H1 (cell line): ENCODE measurements at regions not wholly inside any gene's neighbourhood (a gene's known extent, or its start where the extent isn't known, plus 50 kb on each side); places are given as distances from the start of the nearest gene placed in this dataset.

Source experiments
- SIN3A ChIP-seq, 2 experiments: IDR thresholded peaks in 1 of 2; conservative IDR thresholded peaks in 1 of 2; 2 replicates each; pipeline ENCODE4 v1.6.1; 2011 to 2012; ENCODE audit warnings: low read length in 2 of 2, improper control_type of control experiment in 1 of 2, low read depth in 1 of 2, mild to moderate bottlenecking in 1 of 2
- SP2 ChIP-seq: IDR thresholded peaks from 2 replicates; pipeline ENCODE4 v1.6.1; 2012; ENCODE audit warnings: mild to moderate bottlenecking, low read length, inconsistent platforms

DNA sequence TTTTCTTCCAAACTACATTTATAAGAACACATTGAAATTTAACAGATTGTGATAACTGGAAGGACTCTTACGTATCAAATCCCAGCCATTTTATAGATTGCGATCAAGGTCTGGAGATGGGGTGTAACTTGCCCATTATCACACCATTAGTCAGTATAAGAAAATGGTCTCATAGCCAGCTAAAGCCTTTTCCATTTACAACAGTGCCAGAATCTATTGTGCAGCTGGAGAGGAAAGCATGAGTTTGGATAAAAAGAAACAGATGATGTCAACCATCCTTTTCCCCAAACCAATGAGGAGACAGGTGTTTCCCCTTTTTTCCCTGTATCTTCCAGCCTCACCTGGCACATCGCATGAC, 658.8 kb downstream of the ACTL7B start (continued):
- no peak for TF ChIP-seq SIN3A (conservative IDR thresholded peaks at IDR 0.05 in 1 of 2, IDR thresholded peaks at IDR 0.05 in 1 of 2; ENCODE audit: low read depth in 1 of 2, low read length in 2 of 2)
- no peak for TF ChIP-seq SP2
